ENCODE measurements at regions not wholly inside any gene's neighbourhood (a gene's known extent, or its start where the extent isn't known, plus 50 kb on each side); places are given as distances from the start of the nearest gene placed in this dataset.

DNA sequence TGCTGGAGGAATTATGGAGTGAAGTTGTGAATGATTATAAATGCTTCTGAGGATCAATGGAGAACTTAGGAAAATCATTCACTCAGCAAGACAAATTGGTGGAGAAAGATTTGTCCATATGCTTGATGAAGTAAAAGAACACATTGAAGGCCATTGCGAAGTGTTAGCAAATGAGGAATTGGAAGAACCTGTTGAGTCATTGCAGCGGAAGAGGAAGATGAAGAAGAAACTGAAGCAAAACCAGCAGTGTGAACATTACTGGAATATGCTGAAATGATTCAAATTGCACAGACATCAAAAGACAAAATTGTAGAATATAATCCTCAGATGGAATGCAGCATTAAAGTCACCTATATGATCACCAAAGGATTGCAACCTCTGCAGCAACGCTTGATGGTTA is 168.1 kb downstream of the ADAMTS15 start:
- WGBS, 2 donors = 82 to 90% methylated on average over 3 of the region's 3 CpGs
- Histone ChIP-seq H3K27me3 (ENCODE audit: control insufficient read depth in 1 of 2, insufficient read depth in 2 of 2, low read length in 2 of 2) (no peaks in the 10 kb centered on the region), H3K4me3 (ENCODE audit: low read depth in 1 of 2, low read length in 2 of 2) (no peak overlapping the region), H3K9me3 (ENCODE audit: control insufficient read depth in 2 of 2, insufficient read depth in 1 of 2, low read depth in 1 of 2, low read length in 1 of 2) (peaks cover 2 to 3% of the 10 kb centered on the region in 2 donors), H3K36me3 (ENCODE audit: control insufficient read depth in 2 of 2, insufficient read depth in 2 of 2, low read length in 1 of 2) (no peaks in the 10 kb centered on the region), H3K4me1 (ENCODE audit: control insufficient read depth in 2 of 2, insufficient read depth in 2 of 2, low read length in 1 of 2) (no peaks in the 10 kb centered on the region), H3K27ac (ENCODE audit: low read depth in 2 of 2, low read length in 1 of 2) (no peak overlapping the region)

DNA sequence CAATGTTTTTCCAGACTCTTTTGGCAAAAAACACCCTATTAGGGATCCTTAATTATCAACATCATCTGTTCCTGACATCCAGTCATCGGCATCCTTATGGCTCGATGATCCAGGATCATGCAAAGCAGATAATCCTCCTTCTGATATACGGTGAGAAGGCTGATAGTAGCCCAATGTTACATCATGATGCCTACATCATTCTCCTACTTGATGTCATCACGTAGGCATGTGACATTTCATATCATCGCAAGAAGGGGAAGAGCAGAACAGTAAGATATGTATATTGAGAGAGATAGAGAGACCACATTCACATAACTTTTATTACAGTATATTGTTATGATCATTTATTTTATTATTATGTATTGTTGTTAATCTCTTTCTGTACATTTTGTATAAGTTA is 168.6 kb downstream of the ADAMTS15 start:
- H3K9me3 ChIP-seq (ENCODE audit: control insufficient read depth in 2 of 2, insufficient read depth in 1 of 2, low read depth in 1 of 2, low read length in 1 of 2) = peaks cover 2 to 3% of the 10 kb centered on the region in 2 donors
- H3K4me3 ChIP-seq (ENCODE audit: low read depth in 1 of 2, low read length in 2 of 2) = no peak overlapping the region
- H3K4me1 ChIP-seq (ENCODE audit: control insufficient read depth in 2 of 2, insufficient read depth in 2 of 2, low read length in 1 of 2) = no peaks in the 10 kb centered on the region
- H3K27ac ChIP-seq (ENCODE audit: low read depth in 2 of 2, low read length in 1 of 2) = no peak overlapping the region
- H3K27me3 ChIP-seq (ENCODE audit: control insufficient read depth in 1 of 2, insufficient read depth in 2 of 2, low read length in 2 of 2) = no peaks in the 10 kb centered on the region
- no peaks in the 10 kb centered on the region for H3K36me3 ChIP-seq (ENCODE audit: control insufficient read depth in 2 of 2, insufficient read depth in 2 of 2, low read length in 1 of 2)
- WGBS, 2 donors = 84 to 91% methylated on average over 5 of the region's 5 CpGs

- no peak overlapping the region for H3K27ac ChIP-seq (ENCODE audit: low read depth in 2 of 2, low read length in 1 of 2)
- H3K27me3 ChIP-seq (ENCODE audit: control insufficient read depth in 1 of 2, insufficient read depth in 2 of 2, low read length in 2 of 2) = no peaks in the 10 kb centered on the region
- no peaks in the 10 kb centered on the region for H3K36me3 ChIP-seq (ENCODE audit: control insufficient read depth in 2 of 2, insufficient read depth in 2 of 2, low read length in 1 of 2)
- 85% methylated on average over 4 of the region's 4 CpGs for WGBS, 2 donors
- no peak overlapping the region for H3K4me3 ChIP-seq (ENCODE audit: low read depth in 1 of 2, low read length in 2 of 2)
- H3K4me1 ChIP-seq (ENCODE audit: control insufficient read depth in 2 of 2, insufficient read depth in 2 of 2, low read length in 1 of 2) = no peaks in the 10 kb centered on the region
- H3K9me3 ChIP-seq (ENCODE audit: control insufficient read depth in 2 of 2, insufficient read depth in 1 of 2, low read depth in 1 of 2, low read length in 1 of 2) = peaks cover 2 to 3% of the 10 kb centered on the region in 2 donors
These were observed 172.1 kb downstream of the ADAMTS15 start for GRCh38 chr11:130620548-130620947.

DNA sequence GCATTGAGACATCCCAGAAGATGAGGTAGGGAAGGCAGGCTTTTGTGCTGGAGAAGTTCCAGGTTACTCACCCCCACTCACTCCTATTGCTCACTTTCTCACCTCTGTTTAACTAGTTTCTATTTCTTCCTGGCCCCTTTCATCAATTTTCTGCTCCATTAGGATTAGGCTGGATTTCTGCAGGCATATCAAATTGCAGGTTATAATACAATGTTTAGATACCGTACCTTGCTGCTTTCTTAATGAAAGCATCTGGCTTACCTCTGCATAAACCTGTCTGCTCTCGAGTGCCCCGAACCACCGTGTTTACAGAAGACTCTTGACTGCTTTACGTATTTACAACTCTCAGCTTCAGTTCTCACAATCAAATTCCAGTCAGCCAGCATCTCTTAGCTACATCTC is 173.7 kb downstream of the ADAMTS15 start:
- H3K36me3 ChIP-seq (ENCODE audit: control insufficient read depth in 2 of 2, insufficient read depth in 2 of 2, low read length in 1 of 2) = no peaks in the 10 kb centered on the region
- no peaks in the 10 kb centered on the region for H3K27me3 ChIP-seq (ENCODE audit: control insufficient read depth in 1 of 2, insufficient read depth in 2 of 2, low read length in 2 of 2)
- H3K27ac ChIP-seq (ENCODE audit: low read depth in 2 of 2, low read length in 1 of 2) = no peak overlapping the region
- H3K4me3 ChIP-seq (ENCODE audit: low read depth in 1 of 2, low read length in 2 of 2) = no peak overlapping the region
- no peaks in the 10 kb centered on the region for H3K4me1 ChIP-seq (ENCODE audit: control insufficient read depth in 2 of 2, insufficient read depth in 2 of 2, low read length in 1 of 2)
- peaks cover 2 to 3% of the 10 kb centered on the region in 2 donors for H3K9me3 ChIP-seq (ENCODE audit: control insufficient read depth in 2 of 2, insufficient read depth in 1 of 2, low read depth in 1 of 2, low read length in 1 of 2)
- WGBS, 2 donors = 57 to 69% methylated on average over 5 of the region's 5 CpGs

DNA sequence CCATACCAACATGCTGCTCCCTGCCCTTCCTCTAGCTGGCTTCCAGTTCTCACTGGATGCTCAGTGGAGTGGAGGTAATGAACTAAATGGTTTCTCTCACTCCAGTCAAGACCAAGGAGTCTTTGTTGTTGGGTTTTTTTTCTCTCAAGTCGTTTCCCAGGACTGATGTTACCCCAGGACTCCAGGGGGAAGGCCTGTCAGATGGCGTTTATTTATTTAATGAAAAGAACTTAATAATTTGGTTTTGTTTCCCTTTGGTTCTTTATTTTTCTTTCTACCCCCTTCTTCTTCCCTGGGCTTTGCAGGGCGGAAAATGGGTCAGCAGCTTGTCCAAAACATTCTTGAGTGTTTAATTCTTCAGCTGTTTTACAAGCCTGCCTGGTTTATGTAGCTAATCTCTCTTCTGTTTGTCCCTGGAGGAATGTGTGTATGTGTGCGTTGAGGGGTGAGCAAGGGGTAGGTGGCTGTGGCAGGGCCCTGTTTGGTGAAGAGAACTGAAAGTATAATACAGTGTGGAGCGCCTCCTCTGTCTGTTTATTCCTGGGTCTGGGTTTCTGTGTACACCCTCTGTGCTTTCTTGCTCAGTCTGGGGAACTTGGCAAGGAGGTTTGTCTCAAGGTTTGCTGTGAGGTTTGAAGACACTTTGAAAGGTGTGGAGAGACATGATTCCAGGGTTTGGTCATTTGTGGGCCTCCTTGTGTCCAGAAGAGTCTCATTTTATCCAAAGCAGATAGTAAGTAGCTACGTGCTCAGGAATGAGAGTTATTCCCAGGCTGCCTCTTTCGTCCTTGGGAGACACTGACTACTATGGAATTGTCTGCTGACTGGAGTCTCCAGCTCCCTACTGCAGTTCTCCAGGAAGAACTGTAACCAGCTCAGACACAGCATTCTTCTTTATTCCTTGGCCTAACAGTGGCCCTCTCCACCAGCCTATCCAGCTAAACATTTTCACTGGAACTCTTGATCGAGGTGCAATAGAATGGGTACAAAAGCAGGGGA is 175.5 kb downstream of the ADAMTS15 start:
- no peaks in the 10 kb centered on the region for H3K9me3 ChIP-seq (ENCODE audit: control insufficient read depth in 2 of 2, insufficient read depth in 1 of 2, low read depth in 1 of 2, low read length in 1 of 2)
- no peaks in the 10 kb centered on the region for H3K36me3 ChIP-seq (ENCODE audit: control insufficient read depth in 2 of 2, insufficient read depth in 2 of 2, low read length in 1 of 2)
- H3K27me3 ChIP-seq (ENCODE audit: control insufficient read depth in 1 of 2, insufficient read depth in 2 of 2, low read length in 2 of 2) = no peaks in the 10 kb centered on the region
- WGBS, 2 donors = 59 to 62% methylated on average over 8 of the region's 8 CpGs
- no peaks in the 10 kb centered on the region for H3K4me1 ChIP-seq (ENCODE audit: control insufficient read depth in 2 of 2, insufficient read depth in 2 of 2, low read length in 1 of 2)
- no peak overlapping the region for H3K4me3 ChIP-seq (ENCODE audit: low read depth in 1 of 2, low read length in 2 of 2)
- peak overlapping the region; percentile 20 to 33 for H3K27ac ChIP-seq (ENCODE audit: low read depth in 2 of 2, low read length in 1 of 2)

DNA sequence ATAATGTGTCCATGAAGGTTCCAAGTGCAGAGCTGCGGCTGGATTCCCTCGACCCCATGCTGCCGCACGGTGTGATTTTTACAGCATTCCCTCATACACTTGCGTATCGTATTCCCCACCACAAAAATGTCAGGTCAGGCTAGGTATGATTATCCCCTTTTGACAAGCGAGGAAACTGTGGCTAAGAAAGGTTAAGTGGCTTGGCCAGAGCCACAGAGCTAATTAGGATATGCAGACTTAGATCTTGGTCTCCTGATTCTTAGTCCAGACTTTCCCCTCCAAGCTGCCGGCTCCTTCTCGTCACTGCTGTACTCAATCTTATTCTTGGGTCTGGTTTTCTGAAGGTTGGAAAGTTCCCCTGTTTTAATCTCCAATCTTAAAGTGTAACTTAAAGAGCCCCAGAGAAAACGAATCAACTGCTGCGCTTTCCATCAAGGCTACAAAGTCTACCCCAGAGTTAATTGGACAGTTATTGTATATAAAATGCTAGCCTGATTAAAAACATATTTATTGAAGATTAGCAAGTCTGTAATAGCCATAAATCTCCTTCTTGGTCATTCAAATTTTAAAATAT is 176.6 kb downstream of the ADAMTS15 start:
- Histone ChIP-seq H3K4me1 (ENCODE audit: control insufficient read depth in 2 of 2, insufficient read depth in 2 of 2, low read length in 1 of 2) (peaks cover 0 to 2% of the 10 kb centered on the region in 2 donors), H3K27me3 (ENCODE audit: control insufficient read depth in 1 of 2, insufficient read depth in 2 of 2, low read length in 2 of 2) (no peaks in the 10 kb centered on the region), H3K27ac (ENCODE audit: low read depth in 2 of 2, low read length in 1 of 2) (no peak overlapping the region), H3K9me3 (ENCODE audit: control insufficient read depth in 2 of 2, insufficient read depth in 1 of 2, low read depth in 1 of 2, low read length in 1 of 2) (no peaks in the 10 kb centered on the region), H3K4me3 (ENCODE audit: low read depth in 1 of 2, low read length in 2 of 2) (no peak overlapping the region), H3K36me3 (ENCODE audit: control insufficient read depth in 2 of 2, insufficient read depth in 2 of 2, low read length in 1 of 2) (no peaks in the 10 kb centered on the region)
- WGBS, 2 donors = 92 to 94% methylated on average over 11 of the region's 11 CpGs

- 70 to 81% methylated on average over 15 of the region's 15 CpGs for WGBS, 2 donors
These were observed 177.3 kb downstream of the ADAMTS15 start for GRCh38 chr11:130625578-130626306.

GRCh38 chr11:130629039-130629438 is 180.6 kb downstream of the ADAMTS15 start:
- Histone ChIP-seq H3K9me3 (ENCODE audit: control insufficient read depth in 2 of 2, insufficient read depth in 1 of 2, low read depth in 1 of 2, low read length in 1 of 2) (no peaks in the 10 kb centered on the region), H3K36me3 (ENCODE audit: control insufficient read depth in 2 of 2, insufficient read depth in 2 of 2, low read length in 1 of 2) (no peaks in the 10 kb centered on the region), H3K27me3 (ENCODE audit: control insufficient read depth in 1 of 2, insufficient read depth in 2 of 2, low read length in 2 of 2) (no peaks in the 10 kb centered on the region), H3K4me1 (ENCODE audit: control insufficient read depth in 2 of 2, insufficient read depth in 2 of 2, low read length in 1 of 2) (peaks cover 0 to 2% of the 10 kb centered on the region in 2 donors), H3K4me3 (ENCODE audit: low read depth in 1 of 2, low read length in 2 of 2) (no peak overlapping the region), H3K27ac (ENCODE audit: low read depth in 2 of 2, low read length in 1 of 2) (no peak overlapping the region)
- 55 to 59% methylated on average over 9 of the region's 9 CpGs for WGBS, 2 donors

More at GRCh38 chr11:130625578-130626306, 177.3 kb downstream of the ADAMTS15 start:
- no peaks in the 10 kb centered on the region for H3K36me3 ChIP-seq (ENCODE audit: control insufficient read depth in 2 of 2, insufficient read depth in 2 of 2, low read length in 1 of 2)
- no peak overlapping the region for H3K27ac ChIP-seq (ENCODE audit: low read depth in 2 of 2, low read length in 1 of 2)
- no peaks in the 10 kb centered on the region for H3K9me3 ChIP-seq (ENCODE audit: control insufficient read depth in 2 of 2, insufficient read depth in 1 of 2, low read depth in 1 of 2, low read length in 1 of 2)
- H3K4me1 ChIP-seq (ENCODE audit: control insufficient read depth in 2 of 2, insufficient read depth in 2 of 2, low read length in 1 of 2) = peaks cover 0 to 2% of the 10 kb centered on the region in 2 donors
- no peaks in the 10 kb centered on the region for H3K27me3 ChIP-seq (ENCODE audit: control insufficient read depth in 1 of 2, insufficient read depth in 2 of 2, low read length in 2 of 2)
- no peak overlapping the region for H3K4me3 ChIP-seq (ENCODE audit: low read depth in 1 of 2, low read length in 2 of 2)

GRCh38 chr11:130631119-130631518 is 182.7 kb downstream of the ADAMTS15 start:
- Histone ChIP-seq H3K4me1 (ENCODE audit: control insufficient read depth in 2 of 2, insufficient read depth in 2 of 2, low read length in 1 of 2) (peaks cover 0 to 2% of the 10 kb centered on the region in 2 donors), H3K27me3 (ENCODE audit: control insufficient read depth in 1 of 2, insufficient read depth in 2 of 2, low read length in 2 of 2) (no peaks in the 10 kb centered on the region), H3K36me3 (ENCODE audit: control insufficient read depth in 2 of 2, insufficient read depth in 2 of 2, low read length in 1 of 2) (no peaks in the 10 kb centered on the region), H3K4me3 (ENCODE audit: low read depth in 1 of 2, low read length in 2 of 2) (no peak overlapping the region), H3K27ac (ENCODE audit: low read depth in 2 of 2, low read length in 1 of 2) (no peak overlapping the region), H3K9me3 (ENCODE audit: control insufficient read depth in 2 of 2, insufficient read depth in 1 of 2, low read depth in 1 of 2, low read length in 1 of 2) (no peaks in the 10 kb centered on the region)
- WGBS, 2 donors = 80 to 95% methylated on average over 3 of the region's 3 CpGs

Data from esophagus (tissue), 2 donors.